ENCODE measurements at regions not wholly inside any gene's neighbourhood (a gene's known extent, or its start where the extent isn't known, plus 50 kb on each side); places are given as distances from the start of the nearest gene placed in this dataset.

DNA sequence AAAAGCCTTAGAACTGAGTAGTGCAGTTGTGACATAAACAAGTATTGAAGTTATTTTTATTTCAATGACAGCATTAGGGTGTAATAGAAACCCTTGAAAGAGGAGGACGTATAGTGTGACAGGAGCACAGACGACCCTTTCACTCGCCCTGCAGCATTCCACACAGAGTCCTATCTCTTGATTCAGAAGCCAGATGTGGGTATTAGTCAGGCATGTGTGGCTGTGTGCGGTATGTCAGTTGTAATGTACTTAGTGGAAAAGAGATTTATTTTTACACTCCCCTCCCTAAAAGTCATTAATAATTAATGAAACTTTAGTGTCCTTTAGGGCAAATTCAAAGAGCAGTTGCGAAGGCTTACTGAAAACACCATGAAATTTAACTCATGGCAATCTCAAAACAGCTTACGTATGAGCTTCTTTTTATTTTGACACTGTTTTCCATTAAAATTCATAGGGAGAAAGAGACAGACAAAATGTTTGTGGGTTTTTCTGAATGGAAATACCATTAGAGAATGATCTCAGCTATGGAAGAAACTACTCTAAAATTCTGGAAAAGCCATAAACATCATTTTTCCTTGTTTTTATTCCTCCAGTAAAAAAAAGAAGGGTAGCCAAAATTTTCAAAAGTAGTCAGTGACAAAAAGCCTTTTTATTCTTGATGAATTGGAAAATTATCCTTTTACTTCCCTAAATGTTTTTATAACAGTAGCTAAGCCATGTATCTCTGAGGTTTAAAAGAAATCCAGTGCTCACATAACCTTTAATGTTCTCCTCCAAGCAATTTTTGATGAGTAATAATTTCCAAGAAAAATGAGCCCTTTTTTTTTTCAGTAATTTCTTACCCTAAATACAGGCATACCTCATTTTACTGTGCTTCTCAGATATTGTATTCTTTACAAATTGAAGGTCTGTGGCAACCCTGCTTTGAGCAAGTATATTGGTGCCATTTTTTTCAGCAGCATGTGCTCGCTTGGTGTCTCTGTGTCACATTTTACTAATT is 84.0 kb upstream of the DSEL start:
- TF ChIP-seq, protein P1, sequence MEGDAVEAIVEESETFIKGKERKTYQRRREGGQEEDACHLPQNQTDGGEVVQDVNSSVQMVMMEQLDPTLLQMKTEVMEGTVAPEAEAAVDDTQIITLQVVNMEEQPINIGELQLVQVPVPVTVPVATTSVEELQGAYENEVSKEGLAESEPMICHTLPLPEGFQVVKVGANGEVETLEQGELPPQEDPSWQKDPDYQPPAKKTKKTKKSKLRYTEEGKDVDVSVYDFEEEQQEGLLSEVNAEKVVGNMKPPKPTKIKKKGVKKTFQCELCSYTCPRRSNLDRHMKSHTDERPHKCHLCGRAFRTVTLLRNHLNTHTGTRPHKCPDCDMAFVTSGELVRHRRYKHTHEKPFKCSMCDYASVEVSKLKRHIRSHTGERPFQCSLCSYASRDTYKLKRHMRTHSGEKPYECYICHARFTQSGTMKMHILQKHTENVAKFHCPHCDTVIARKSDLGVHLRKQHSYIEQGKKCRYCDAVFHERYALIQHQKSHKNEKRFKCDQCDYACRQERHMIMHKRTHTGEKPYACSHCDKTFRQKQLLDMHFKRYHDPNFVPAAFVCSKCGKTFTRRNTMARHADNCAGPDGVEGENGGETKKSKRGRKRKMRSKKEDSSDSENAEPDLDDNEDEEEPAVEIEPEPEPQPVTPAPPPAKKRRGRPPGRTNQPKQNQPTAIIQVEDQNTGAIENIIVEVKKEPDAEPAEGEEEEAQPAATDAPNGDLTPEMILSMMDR (IDR thresholded peaks at IDR 0.05), result no peak
- no peak for TF ChIP-seq POLR2A (IDR thresholded peaks at IDR 0.05)

Data from Peyer's patch (tissue), 4 donors.